Midbrain (tissue), 1 donor: ENCODE measurements at regions not wholly inside any gene's neighbourhood (a gene's known extent, or its start where the extent isn't known, plus 50 kb on each side); places are given as distances from the start of the nearest gene placed in this dataset.

ENCODE experiments used
- DNase-seq: peaks from one replicate; lab custom pipeline; 2025; lab: John Stamatoyannopoulos, UW

DNA sequence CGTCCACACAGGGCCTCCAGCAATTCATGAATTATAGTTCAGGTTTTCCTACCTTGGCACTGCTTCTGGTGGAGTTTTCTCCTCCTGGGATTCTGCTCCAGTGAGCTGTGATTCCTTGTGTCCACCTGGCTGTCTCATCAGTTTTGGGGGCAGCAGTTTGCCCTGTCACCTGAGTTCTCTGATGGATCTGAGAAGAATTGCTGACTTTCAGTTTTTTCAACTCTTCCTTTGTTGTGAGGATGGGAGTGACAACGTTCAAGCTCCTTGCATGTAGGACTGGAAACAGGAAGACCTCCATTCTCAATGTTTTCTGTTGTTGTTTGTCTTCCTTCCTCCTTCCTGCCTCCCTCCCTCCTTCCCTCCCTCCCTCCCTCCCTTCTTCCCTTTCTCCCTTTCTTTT, 359.0 kb downstream of the TSN start:
- no peak for DNase-seq

- DNase-seq, result no peak
These were observed 361.9 kb downstream of the TSN start for GRCh38 chr2:122117371-122117770.

- no peak for DNase-seq
These were observed 373.9 kb downstream of the TSN start for GRCh38 chr2:122129399-122129798.

- no peak for DNase-seq
These were observed 376.8 kb downstream of the TSN start for GRCh38 chr2:122132147-122132691.

GRCh38 chr2:122135021-122135937, 379.8 kb downstream of the TSN start:
- DNase-seq, result no peak

- no peak for DNase-seq
These were observed 380.6 kb downstream of the TSN start for GRCh38 chr2:122136056-122136455.

- DNase-seq, result no peak
These were observed 383.1 kb downstream of the TSN start for GRCh38 chr2:122138561-122138960.

DNA sequence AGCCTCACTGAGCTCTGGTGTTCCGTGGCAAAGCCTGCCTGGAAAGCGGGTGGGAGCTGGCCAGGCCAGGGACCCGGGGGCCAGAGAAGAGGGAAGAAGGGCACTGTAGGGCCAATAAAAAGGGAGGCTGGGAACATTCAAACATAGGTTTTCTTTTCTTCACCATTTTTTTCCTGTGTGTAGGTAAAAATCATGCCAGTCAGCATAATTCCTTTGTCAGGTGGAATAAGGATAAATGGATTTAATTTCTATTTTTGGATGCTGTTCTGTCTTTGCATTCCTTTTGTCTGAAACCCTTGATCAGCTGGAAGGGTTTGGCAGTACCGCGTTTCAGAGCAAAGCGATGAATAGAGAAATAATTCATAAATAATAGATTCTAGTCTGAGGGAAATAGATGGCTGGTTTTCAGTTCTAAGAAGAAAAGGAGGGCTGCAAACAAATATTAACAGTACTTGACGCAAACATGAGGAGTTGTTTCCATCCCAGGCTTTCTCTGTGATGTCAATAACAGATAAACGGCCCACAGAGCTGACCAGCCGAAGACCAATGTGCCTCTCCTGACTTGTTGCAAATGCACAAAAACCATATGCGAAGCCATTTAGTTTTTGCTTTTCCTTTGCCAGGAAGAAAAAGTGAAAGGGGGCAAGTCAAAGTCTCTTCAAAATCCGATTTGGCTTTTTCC, 384.4 kb downstream of the TSN start:
- DNase-seq, result no peak

GRCh38 chr2:122144884-122145283, 389.4 kb downstream of the TSN start:
- no peak for DNase-seq

DNA sequence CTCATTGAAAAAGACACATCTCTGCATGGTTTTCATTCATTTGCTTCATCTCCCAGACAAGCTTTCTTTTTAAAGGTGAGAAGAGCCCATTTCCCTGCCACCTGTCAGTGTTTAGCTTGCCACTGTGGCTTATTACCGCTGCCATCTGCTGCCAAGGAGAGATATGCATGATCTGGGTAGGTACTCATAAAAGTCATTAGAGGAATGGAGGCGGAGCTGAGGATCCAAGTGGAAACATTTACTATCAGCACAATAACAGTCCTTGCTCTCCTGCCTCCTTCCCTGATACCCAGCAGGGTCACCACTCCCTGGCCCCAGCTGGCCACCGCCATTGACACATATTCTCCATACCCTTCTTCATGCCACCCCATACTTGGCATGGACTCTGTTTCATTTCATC, 390.4 kb downstream of the TSN start:
- DNase-seq, result no peak

GRCh38 chr2:122148128-122148767, 392.8 kb downstream of the TSN start:
- DNase-seq, result no peak

DNA sequence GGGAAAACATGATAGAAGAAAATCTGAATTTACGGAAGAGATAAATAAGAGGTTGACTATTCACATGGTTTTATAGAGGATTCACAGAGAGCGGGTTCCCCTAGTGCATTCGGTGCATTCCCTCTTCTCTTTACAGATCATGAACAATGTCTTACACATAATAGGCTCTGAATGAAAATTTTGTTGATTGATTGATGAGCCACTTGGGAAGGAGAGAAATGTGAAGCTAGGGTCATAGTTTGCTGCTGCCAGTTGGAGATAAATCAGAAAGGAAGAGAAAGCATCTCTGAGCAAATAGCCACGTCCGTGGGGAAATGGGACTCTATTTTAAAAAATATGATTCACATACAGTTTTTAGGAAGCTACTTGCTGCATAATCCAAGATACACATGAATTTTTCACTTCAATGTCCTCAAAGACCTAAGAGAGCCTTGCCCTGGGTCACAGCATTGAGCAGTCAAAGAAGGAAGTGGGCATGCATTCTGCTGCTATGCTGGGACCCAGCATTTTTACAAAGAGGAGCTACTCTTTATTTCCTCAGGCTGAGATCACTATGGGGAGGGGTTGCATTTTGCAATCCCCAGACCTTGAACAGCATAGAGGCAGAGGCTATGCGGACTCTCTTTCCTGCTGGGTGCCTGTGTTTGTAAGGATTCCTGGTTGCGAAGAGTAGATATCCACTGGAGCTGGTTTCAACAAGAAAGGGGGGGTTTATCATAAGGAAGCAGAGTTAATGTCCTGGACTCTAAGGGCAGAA, 395.3 kb downstream of the TSN start:
- no peak for DNase-seq

- no peak for DNase-seq
These were observed 397.1 kb downstream of the TSN start for GRCh38 chr2:122152571-122152970.

GRCh38 chr2:122156176-122156890, 400.9 kb downstream of the TSN start:
- DNase-seq, result no peak

DNA sequence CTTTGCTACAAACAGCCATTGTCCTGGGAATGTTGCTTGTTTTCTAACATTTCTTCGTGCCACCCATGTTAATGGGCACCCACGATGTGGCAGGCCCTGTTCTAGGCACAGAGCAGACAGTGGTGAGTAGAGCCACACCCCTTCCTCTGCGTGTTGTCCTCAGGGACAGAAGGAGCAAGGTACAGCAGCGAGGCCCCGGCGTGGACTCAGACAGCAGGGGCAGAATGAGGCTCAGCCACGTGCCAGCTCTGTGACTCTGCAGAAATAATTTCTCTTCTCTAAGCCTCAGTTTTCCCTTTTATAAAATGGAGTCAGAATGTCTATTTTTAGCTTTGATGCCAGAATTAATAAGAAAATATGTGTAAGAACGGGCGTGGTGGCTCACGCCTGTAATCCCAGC, 401.7 kb downstream of the TSN start:
- no peak for DNase-seq

DNA sequence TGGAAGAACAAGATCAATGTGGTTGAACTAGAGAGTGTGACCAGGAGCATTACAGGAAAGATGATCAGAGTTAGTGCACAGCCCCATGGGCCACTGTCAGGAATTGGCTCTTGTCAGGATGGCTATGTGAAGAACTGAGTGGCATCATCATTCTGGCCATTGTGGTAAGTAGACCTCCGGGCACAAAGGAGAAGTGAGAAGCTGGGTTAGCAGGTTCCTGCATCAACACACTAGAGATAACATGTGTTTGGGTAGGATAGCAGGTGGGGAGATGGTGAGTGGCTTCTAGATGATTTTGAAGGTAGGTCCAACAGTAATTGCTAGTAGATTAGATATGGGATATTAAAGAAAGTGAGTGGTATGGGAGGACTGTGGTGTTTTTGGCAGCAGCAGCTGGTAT, 408.2 kb downstream of the TSN start:
- DNase-seq, result no peak

GRCh38 chr2:122164964-122165363, 409.5 kb downstream of the TSN start:
- no peak for DNase-seq

DNA sequence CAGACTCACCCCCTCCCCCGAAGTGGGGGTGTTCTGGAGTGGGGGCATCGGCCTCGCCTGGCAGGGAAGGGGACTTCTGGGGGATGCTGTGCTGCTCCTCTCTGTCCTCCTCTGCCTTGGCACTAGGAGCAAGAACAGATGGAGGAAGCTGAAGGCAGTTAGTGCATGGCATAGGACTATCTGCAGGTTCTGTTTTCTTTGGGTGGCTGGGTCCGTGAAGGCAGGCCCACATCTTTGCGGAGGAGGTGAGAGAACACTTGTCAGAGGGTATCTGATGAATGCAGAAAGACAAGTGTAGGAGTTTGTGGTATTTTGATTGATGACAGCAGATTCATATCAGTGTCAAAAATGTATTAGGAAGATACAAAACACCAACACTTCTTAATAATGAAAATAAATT, 411.4 kb downstream of the TSN start:
- no peak for DNase-seq

DNA sequence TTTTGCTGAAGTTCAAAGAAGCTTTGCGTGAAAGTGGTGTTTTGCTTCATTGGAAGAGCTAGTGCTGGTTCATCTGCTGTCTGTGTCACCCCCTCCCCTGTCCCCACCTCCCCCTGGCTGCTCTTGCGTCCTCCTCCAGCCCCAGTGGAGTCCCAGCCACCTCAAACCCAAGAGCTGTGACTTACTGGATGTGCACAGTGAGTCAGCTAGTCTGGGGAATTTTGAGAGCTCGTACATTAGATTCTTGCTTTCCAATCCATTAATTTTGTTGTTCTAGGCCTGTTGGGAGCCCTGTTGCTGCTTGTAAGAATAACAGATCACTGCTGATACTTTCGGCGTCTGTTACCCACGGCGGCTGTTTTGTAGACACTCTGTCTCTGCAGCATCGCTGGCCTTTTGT, 412.1 kb downstream of the TSN start:
- no peak for DNase-seq

DNA sequence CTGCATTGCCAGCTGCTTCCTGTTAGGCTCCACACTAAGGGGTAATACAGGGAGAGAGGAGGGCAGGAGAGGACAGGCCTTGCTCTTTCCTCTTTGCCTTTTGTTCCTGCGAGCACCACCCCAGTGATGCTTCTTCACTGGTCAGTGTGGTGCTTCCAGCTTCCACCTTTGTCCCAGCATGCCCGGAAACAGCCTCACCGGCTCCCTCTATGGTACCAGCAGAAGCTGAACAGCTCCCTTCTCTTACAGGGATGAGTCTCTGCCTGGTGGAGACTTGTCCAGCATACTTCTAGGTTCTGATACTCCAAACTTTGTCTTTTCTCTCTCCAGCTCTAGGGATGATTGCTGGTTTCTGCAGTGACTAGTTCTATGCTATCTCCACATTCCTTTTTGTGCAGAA, 413.3 kb downstream of the TSN start:
- DNase-seq, result no peak

- no peak for DNase-seq
These were observed 417.4 kb downstream of the TSN start for GRCh38 chr2:122172812-122173211.
